Left ventricle myocardium inferior (tissue), 1 donor: ENCODE measurements at regions not wholly inside any gene's neighbourhood (a gene's known extent, or its start where the extent isn't known, plus 50 kb on each side); places are given as distances from the start of the nearest gene placed in this dataset.

Source experiments
- DNase-seq: peaks from one replicate; pipeline ENCODE4 v3.0.0-alpha.2; 2020
- H3K27ac ChIP-seq: fragments of 200-600 bp; replicated peaks from 2 replicates; pipeline ENCODE4 v1.8.0; 2021
- H3K27me3 ChIP-seq: fragments of 200-600 bp; 2 replicates; pipeline ENCODE4 v1.8.0; 2021; ENCODE audit warnings: low read depth
- H3K36me3 ChIP-seq: fragments of 200-600 bp; 2 replicates; pipeline ENCODE4 v1.8.0; 2021
- H3K4me1 ChIP-seq: fragments of 200-600 bp; 2 replicates; pipeline ENCODE4 v1.8.0; 2021
- H3K4me3 ChIP-seq: fragments of 200-600 bp; 2 replicates; pipeline ENCODE4 v1.8.0; 2021; ENCODE audit warnings: mild to moderate bottlenecking, moderate library complexity
- H3K9me3 ChIP-seq: fragments of 200-600 bp; replicated peaks from 2 replicates; pipeline ENCODE4 v1.8.0; 2021
- intact Hi-C: fragments of 100-400 bp; cut with micrococcal nuclease; formaldehyde crosslinking; loops from one replicate; pipeline ENCODE4 v1.11.0; 2022
- TF ChIP-seq, protein P1 (sequence below): fragments of 200-600 bp; IDR thresholded peaks from 2 replicates; pipeline ENCODE4 v1.8.0; 2021; ENCODE audit warnings: antibody characterized with exemption, mild to moderate bottlenecking, borderline replicate concordance
- donor health status: DM: no; HTN: yes; CAD: no; lungs with severe emphysema.

DNA sequence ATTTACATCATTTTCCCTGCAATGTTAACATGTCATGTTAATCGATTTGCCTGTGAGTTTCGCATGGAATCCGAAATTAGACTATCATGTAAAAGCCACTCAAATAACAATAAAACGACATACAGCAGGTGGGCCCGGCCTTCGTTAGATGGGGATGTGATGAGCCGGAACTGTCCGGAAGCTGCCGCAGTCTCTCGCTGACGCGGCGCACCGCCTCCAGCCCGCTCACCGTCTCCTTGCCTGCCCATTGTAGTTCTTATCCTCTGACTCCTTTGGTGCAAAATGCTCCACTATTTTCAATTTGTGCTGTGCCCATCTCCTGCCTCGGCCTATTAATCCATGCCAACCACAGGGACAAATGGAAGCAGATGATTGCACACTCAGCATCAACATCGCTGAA, 877.5 kb upstream of the TENM3 start:
- Histone ChIP-seq H3K9me3 (no peaks in the 10 kb centered on the region), H3K27me3 (no peaks in the 10 kb centered on the region), H3K4me3 (no peak overlapping the region), H3K27ac (no peak overlapping the region), H3K36me3 (no peaks in the 10 kb centered on the region), H3K4me1 (no peaks in the 10 kb centered on the region)
- intact Hi-C loops: no loop called here
- TF ChIP-seq, protein P1, sequence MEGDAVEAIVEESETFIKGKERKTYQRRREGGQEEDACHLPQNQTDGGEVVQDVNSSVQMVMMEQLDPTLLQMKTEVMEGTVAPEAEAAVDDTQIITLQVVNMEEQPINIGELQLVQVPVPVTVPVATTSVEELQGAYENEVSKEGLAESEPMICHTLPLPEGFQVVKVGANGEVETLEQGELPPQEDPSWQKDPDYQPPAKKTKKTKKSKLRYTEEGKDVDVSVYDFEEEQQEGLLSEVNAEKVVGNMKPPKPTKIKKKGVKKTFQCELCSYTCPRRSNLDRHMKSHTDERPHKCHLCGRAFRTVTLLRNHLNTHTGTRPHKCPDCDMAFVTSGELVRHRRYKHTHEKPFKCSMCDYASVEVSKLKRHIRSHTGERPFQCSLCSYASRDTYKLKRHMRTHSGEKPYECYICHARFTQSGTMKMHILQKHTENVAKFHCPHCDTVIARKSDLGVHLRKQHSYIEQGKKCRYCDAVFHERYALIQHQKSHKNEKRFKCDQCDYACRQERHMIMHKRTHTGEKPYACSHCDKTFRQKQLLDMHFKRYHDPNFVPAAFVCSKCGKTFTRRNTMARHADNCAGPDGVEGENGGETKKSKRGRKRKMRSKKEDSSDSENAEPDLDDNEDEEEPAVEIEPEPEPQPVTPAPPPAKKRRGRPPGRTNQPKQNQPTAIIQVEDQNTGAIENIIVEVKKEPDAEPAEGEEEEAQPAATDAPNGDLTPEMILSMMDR: no peak
- DNase-seq: no peak

DNA sequence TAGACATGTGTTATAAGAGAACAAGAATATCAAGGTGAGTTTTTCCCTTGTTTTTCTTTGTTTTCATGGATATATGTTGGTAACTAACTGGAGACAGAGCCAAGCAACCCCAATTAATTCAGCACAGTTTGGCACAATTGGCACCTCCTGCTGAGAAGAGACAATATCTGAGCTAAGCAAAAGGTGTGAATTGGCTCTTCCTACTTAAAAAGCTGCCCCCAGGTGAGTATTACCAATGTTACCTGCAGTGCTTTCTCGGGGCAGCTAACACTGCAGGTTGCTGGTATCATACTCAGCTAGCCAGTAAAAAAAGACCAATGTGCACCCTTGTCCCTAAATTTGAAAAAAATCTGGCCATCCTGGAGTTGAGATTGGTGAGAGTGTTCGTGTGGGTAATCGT, 871.2 kb upstream of the TENM3 start:
- Histone ChIP-seq H3K9me3 (no peaks in the 10 kb centered on the region), H3K36me3 (no peaks in the 10 kb centered on the region), H3K4me1 (no peaks in the 10 kb centered on the region), H3K27ac (no peak overlapping the region), H3K4me3 (no peak overlapping the region), H3K27me3 (no peaks in the 10 kb centered on the region)
- TF ChIP-seq, protein P1: no peak
- intact Hi-C loops: no loop called here
- no peak for DNase-seq

DNA sequence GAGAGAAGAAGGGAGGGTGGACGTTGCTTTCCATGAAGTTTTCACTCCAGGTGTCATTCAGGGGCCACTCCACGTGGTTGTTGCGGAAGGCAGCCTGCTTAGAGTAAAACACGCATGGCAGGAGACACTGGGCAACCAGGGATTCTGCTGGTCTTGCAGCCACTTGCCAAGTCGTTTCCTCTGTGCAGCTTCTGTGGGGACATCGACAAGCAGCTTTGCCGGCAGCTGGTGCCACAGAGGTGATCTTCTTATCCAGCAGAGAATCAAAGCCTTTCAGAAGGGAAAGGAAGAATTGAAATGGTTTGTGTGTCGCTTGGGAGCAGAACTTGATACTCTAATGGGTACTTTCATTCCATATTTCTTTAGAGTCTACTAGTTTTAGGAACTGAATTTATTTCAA, 867.1 kb upstream of the TENM3 start:
- TF ChIP-seq, protein P1: no peak
- intact Hi-C loops: no loop called here

DNA sequence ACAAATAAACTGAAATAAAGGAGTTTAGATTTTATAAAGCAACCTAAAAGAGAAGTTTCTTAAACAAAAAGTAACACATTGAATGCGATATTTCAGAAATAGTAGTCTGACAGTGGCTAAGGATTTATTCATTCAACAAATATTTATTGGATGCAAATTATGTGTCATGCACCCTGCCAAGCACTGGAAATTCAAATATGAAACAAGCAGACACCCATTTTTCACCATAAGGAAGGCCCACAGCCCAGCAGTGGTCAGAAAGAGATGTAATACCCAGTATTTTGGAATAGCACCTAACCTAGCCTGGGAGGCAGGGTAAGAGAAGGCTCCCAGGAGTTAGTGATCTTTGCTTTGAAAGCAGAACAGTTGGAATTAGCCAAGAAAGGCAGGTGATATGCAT, 855.1 kb upstream of the TENM3 start:
- Histone ChIP-seq H3K27me3 (no peaks in the 10 kb centered on the region), H3K9me3 (no peaks in the 10 kb centered on the region), H3K36me3 (no peaks in the 10 kb centered on the region), H3K4me1 (no peaks in the 10 kb centered on the region), H3K27ac (no peak overlapping the region), H3K4me3 (no peak overlapping the region)
- intact Hi-C loops: no loop called here
- TF ChIP-seq, protein P1: no peak
- no peak for DNase-seq

More for the DNA sequence above, 867.1 kb upstream of the TENM3 start:
- Histone ChIP-seq H3K36me3 (no peaks in the 10 kb centered on the region), H3K27me3 (no peaks in the 10 kb centered on the region), H3K4me3 (no peak overlapping the region), H3K9me3 (no peaks in the 10 kb centered on the region), H3K4me1 (no peaks in the 10 kb centered on the region), H3K27ac (no peak overlapping the region)
- DNase-seq: no peak

DNA sequence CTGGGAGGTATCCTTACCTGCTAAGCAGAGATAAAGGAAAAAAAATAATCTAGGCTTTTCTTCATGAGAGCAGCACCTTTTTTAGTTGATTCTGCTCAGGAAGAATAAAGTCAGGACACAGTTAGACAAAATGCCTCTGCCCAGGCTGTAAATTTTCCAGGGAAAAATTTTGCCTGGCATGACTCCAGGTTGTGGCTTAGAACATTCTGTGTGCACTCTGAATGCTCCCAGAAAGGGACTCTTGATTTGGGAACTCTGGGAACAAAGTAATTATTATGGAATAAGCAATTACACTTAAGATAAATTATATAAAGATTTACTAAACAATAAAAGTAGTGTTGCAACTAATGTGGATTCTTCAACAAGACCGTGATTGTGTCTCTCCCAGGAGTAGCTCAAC, 826.2 kb upstream of the TENM3 start:
- Histone ChIP-seq H3K4me3 (no peak overlapping the region), H3K9me3 (no peaks in the 10 kb centered on the region), H3K27me3 (no peaks in the 10 kb centered on the region), H3K4me1 (no peaks in the 10 kb centered on the region), H3K36me3 (no peaks in the 10 kb centered on the region), H3K27ac (no peak overlapping the region)
- intact Hi-C loops: no loop called here
- DNase-seq: no peak
- TF ChIP-seq, protein P1: no peak

DNA sequence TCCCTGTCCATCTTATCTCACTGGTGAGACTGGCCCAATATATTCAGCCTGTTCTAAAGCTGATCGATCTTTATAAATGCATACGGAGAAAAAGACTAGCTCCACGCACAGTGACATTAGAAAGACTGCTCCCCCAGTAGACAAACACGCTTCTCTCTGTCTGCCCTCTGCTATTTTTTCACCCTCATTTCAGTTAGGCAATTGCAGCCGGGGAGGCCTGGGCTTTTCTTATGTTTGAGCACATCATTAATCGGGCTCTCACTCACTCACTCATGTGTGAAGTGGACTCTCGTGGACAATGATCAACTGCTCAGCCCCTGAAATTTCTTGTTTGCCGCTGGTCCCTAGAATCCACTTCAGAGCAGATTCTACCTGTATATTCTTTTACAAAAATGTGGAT, 824.7 kb upstream of the TENM3 start:
- H3K4me1 ChIP-seq: no peaks in the 10 kb centered on the region
- DNase-seq: no peak
- TF ChIP-seq, protein P1: no peak
- intact Hi-C loops: no loop called here
- H3K4me3 ChIP-seq: no peak overlapping the region
- H3K9me3 ChIP-seq: no peaks in the 10 kb centered on the region
- H3K27me3 ChIP-seq: no peaks in the 10 kb centered on the region
- H3K36me3 ChIP-seq: no peaks in the 10 kb centered on the region
- H3K27ac ChIP-seq: no peak overlapping the region
